ENCODE measurements at regions not wholly inside any gene's neighbourhood (a gene's known extent, or its start where the extent isn't known, plus 50 kb on each side); places are given as distances from the start of the nearest gene placed in this dataset.

DNA sequence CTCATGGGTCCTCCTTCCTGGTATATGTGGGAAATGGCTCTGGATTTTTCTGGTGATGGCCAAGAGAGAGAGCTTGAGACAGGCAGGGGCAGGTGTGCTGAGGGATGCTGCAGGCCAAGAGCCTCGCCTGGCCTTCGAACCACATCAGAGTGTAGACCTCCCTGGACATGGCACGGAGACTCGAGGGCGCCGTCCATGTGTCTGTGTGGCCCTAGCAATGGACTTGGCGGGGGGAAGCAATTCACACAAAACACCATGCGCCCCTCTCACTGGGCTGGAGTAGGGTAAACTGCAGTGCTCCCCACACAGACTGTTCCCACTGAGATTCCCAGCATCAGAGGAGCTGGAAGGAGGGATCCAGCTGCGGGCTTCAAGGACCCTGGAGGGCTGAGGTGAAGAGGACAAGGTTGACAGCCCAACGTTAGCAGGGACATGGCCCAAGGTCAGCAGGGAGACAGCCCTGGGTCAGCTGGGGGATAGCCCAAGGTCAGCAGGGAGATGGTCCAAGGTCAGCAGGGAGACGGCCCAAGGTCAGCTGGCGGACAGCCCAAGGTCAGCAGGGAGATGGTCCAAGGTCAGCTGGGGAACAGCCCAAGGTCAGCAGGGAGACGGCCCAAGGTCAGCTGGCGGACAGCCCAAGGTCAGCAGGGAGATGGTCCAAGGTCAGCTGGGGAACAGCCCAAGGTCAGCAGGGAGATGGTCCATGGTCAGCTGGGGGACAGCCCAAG is 75.4 kb upstream of the HDAC4 start:
- DNase-seq (no peak), ATAC-seq (no peak)
- no peak overlapping the region for H3K4me3 Mint-ChIP-seq
- peaks cover 7% of the 10 kb centered on the region for H3K4me1 Mint-ChIP-seq
- H3K9me3 ChIP-seq (ENCODE audit: control insufficient read depth, low read length, poor library complexity, severe bottlenecking), result no peaks in the 10 kb centered on the region
- H3K27me3 Mint-ChIP-seq, result peaks cover 23% of the 10 kb centered on the region
- H3K36me3 Mint-ChIP-seq (ENCODE audit: low read depth), result peaks cover 4% of the 10 kb centered on the region
- H3K27ac Mint-ChIP-seq, result no peak overlapping the region

DNA sequence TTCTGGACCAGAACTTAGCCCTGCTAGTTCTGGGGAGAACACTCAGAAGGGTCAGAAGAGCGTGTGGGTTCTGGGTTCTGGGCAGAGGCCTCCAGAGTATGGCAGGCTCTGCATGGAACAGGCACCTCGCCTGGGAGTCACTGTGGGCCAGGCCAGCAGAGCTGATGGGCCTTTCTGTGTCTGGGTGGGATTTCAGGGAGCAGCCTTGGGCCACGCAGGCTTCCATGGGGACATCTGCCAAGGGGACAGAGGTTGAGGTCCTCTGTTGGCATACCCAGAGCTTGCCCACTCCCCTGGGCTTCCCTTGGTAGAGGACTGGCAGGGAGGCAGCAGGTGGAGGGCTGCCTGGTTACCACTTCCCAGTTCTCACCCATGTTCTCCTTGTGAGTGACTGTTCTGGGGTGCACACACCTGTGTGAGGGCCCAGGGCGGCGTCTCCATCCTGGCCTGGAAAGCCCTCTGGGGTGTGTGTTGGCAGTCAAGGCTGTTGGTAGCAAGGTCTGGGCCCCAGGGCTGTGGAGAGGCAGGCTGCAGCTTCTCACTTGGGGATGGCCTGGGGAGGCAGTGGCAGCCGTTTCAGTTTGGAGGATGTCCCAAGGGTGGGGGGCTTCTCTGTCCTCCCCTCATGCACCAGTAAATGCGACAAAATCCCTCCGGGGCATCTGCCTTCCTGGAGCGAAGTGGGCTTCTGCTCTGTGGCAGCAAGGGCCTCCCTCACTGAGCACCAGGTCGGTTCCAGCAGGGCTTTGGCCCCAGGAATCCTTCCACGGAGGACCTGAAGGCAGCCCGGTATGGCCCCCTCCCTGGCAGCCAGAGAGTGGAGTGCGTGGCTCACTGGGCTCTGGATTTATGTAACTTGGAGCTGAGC is 74.6 kb upstream of the HDAC4 start:
- Mint-ChIP-seq H3K4me1 (peaks cover 7% of the 10 kb centered on the region), H3K4me3 (no peak overlapping the region), H3K27ac (no peak overlapping the region), H3K27me3 (peaks cover 22% of the 10 kb centered on the region), H3K36me3 (ENCODE audit: low read depth) (peaks cover 4% of the 10 kb centered on the region)
- ATAC-seq (no peak), DNase-seq (no peak)
- H3K9me3 ChIP-seq (ENCODE audit: control insufficient read depth, low read length, poor library complexity, severe bottlenecking), result no peaks in the 10 kb centered on the region

- Mint-ChIP-seq H3K36me3 (ENCODE audit: low read depth) (peaks cover 4% of the 10 kb centered on the region), H3K27ac (no peak overlapping the region), H3K4me3 (no peak overlapping the region), H3K27me3 (peaks cover 22% of the 10 kb centered on the region), H3K4me1 (peaks cover 7% of the 10 kb centered on the region)
- no peak for DNase-seq
- no peaks in the 10 kb centered on the region for H3K9me3 ChIP-seq (ENCODE audit: control insufficient read depth, low read length, poor library complexity, severe bottlenecking)
- ATAC-seq, result no peak
Measured at GRCh38 chr2:239473211-239473805, 72.5 kb upstream of the HDAC4 start.

DNA sequence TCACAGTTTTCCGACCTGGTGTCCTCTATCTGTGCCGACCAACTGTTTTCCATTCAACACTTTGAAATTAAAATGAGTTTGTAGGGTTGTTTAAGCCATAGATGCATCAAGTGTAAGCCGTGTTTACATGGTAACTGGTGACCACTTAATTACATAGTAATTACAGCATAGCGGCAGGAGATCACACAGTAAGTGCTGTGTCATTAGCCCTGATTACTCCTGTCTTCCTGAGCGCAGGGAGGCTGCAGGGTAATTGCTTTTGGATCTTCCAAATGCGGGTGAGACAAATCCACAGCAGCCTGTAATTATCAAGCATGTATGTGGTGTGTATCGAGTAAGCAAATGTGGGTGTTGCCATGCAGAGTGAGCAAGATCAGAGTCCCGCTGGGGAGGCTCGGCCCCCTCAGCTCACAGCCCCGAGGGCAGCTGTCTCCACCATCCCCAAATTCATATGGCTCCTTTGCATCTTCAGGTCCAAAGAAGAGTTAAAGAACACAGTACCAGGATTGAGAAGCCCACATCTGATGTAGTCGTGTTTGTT is 71.5 kb upstream of the HDAC4 start:
- no peak for ATAC-seq
- H3K36me3 Mint-ChIP-seq (ENCODE audit: low read depth), result peaks cover 4% of the 10 kb centered on the region
- H3K4me3 Mint-ChIP-seq, result no peak overlapping the region
- peaks cover 22% of the 10 kb centered on the region for H3K27me3 Mint-ChIP-seq
- H3K27ac Mint-ChIP-seq, result no peak overlapping the region
- peaks cover 7% of the 10 kb centered on the region for H3K4me1 Mint-ChIP-seq
- H3K9me3 ChIP-seq (ENCODE audit: control insufficient read depth, low read length, poor library complexity, severe bottlenecking), result no peaks in the 10 kb centered on the region
- DNase-seq, result no peak

DNA sequence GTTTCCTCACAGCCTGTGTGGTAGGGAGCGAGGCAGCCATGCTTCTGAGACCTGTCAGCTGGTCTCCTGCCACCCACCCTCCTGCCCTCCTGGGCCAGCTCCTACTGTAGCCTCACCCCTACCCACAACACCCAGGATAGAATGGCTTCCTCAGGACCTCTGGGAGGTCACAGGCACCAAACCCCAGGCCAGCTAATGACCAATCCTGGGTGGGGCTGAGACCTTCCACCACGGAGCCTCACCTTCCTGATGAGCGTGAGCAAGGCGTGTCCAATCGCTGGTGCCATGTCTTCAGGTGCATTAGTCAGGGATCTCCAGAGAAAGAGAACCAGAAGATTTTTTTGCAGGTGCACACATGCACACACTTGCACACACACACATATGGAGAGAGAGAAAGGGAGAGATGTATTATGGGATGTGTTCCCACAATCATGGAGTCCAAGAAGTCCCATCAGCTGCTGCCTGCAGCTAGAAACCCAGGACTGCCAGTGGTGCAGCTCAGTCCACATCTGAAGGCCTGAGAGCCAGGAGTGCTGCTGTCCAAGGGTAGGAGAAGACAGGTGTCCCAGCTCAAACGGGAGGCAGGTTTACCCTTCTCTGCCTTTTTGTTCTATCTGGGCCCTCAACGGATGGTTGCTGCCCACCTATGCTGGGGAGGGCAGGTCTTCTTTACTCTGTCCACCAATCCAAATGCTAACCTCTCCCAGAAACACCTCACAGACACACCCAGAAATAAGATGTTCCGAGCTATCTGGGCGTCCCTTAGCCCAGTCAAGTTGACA is 70.4 kb upstream of the HDAC4 start:
- ATAC-seq, result no peak
- H3K4me3 Mint-ChIP-seq, result no peak overlapping the region
- peaks cover 22% of the 10 kb centered on the region for H3K27me3 Mint-ChIP-seq
- H3K4me1 Mint-ChIP-seq, result peaks cover 7% of the 10 kb centered on the region
- no peaks in the 10 kb centered on the region for H3K9me3 ChIP-seq (ENCODE audit: control insufficient read depth, low read length, poor library complexity, severe bottlenecking)
- peaks cover 4% of the 10 kb centered on the region for H3K36me3 Mint-ChIP-seq (ENCODE audit: low read depth)
- no peak overlapping the region for H3K27ac Mint-ChIP-seq
- DNase-seq, result no peak

- no peak overlapping the region for H3K27ac Mint-ChIP-seq
- no peaks in the 10 kb centered on the region for H3K9me3 ChIP-seq (ENCODE audit: control insufficient read depth, low read length, poor library complexity, severe bottlenecking)
- ATAC-seq (no peak), DNase-seq (no peak)
- H3K4me1 Mint-ChIP-seq, result peaks cover 7% of the 10 kb centered on the region
- no peak overlapping the region for H3K4me3 Mint-ChIP-seq
- peaks cover 22% of the 10 kb centered on the region for H3K27me3 Mint-ChIP-seq
- H3K36me3 Mint-ChIP-seq (ENCODE audit: low read depth), result peaks cover 4% of the 10 kb centered on the region
Measured at GRCh38 chr2:239470151-239470900, 69.5 kb upstream of the HDAC4 start.

DNA sequence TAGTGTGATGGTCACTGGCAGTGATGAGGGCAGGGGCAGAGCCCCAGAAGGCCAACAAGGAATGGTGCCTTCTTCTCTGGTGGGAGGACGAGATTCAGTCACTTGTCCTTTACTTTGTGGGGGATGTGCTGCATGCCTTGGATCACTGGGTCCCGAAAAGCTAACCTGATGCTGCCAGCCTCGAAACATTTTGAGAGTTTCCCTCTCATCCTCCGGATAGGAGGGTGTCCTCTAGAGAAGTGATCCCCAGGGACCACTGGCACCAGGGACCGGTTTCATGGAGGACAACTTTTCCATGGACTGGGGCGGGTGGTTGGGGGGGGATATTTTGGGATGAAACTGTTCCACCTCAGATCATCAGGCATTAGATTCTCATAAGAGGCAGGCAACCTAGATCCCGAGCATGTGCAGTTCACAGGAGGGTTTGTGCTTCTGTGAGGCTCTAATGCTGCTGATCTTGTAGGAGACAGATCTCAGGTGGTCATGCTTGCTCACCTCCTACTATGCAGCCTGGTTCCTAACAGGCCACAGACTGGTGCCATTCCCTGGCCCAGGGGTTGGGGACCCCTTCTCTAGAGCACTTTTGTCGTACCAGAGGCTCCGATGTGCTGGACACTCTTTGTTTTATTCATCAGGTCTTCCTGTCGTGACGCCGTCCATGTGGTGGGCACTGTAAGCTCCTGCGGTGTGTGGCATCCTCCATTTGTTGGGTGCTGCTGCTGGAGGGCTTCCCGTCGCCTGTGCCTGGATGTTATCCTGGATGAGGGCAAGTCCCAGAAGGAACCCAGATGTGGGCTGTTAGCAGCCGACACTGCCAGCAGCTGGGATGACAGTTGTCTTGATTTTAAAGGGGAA is 68.5 kb upstream of the HDAC4 start:
- no peak for DNase-seq
- no peak overlapping the region for H3K27ac Mint-ChIP-seq
- H3K4me3 Mint-ChIP-seq, result no peak overlapping the region
- H3K4me1 Mint-ChIP-seq, result peaks cover 8% of the 10 kb centered on the region
- H3K27me3 Mint-ChIP-seq, result peaks cover 18% of the 10 kb centered on the region
- H3K9me3 ChIP-seq (ENCODE audit: control insufficient read depth, low read length, poor library complexity, severe bottlenecking), result no peaks in the 10 kb centered on the region
- peaks cover 4% of the 10 kb centered on the region for H3K36me3 Mint-ChIP-seq (ENCODE audit: low read depth)
- no peak for ATAC-seq

DNA sequence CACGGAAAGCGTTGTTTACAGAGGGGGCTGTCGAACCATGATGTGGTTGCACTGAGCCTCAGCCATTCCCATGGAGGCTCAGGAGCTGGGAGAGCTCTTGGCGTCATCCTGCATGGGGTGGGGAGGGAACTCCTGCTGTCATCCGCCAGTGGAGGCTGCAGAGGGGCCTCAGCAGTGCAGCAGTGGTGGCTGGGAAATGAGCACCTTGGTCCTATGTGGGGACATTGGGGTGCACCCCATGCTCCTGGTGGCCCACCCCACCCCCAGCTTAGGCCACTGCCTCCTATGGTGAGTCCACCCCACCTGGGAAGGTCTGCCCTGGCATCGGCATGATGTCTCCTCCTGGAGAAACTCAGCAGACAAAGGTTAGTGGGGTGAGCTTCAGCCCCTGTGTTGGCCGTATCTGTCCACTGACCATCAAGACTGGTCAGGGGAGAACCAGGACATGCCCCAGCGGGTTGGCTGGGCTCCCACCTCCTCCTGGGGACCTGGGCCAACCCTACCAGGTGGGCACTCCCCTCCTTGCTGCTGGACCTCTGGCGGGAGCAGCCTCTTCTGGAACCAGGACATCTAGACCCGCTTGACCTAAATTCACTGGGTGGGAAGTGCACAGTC is 67.8 kb upstream of the HDAC4 start:
- H3K36me3 Mint-ChIP-seq (ENCODE audit: low read depth), result peaks cover 4% of the 10 kb centered on the region
- H3K4me3 Mint-ChIP-seq, result no peak overlapping the region
- H3K27me3 Mint-ChIP-seq, result peaks cover 14% of the 10 kb centered on the region
- no peaks in the 10 kb centered on the region for H3K9me3 ChIP-seq (ENCODE audit: control insufficient read depth, low read length, poor library complexity, severe bottlenecking)
- no peak for ATAC-seq
- no peak for DNase-seq
- H3K4me1 Mint-ChIP-seq, result peaks cover 6% of the 10 kb centered on the region
- no peak overlapping the region for H3K27ac Mint-ChIP-seq

DNA sequence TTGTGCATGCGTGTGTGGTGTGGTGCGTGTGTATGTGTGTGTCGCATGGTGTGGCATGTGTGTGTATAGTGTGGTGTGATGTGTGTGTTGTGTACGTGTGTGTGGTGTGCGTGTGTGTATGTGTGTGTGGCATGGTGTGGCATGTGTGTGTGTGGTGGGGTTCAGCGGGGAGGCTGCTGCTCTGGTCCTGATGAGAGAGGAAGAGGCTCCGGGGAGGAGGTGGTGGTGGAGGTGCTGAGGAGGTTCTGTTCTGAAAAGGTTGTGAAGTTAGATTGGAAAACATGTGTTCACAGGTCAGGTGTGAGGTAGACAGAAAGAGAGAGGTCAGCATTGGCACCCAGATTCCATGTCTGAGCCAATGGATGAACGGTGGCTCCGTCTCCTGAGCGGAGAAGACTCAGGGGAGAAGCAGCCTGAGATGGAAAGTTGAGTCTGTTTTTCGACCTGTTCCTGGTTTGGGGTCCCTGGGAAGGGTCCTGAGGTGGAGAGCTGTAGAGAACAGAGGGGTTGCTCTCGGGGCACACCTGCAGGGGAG is 67.2 kb upstream of the HDAC4 start:
- ATAC-seq, result no peak
- peaks cover 6% of the 10 kb centered on the region for H3K4me1 Mint-ChIP-seq
- DNase-seq, result no peak
- no peaks in the 10 kb centered on the region for H3K9me3 ChIP-seq (ENCODE audit: control insufficient read depth, low read length, poor library complexity, severe bottlenecking)
- peaks cover 2% of the 10 kb centered on the region for H3K36me3 Mint-ChIP-seq (ENCODE audit: low read depth)
- H3K27me3 Mint-ChIP-seq, result peaks cover 15% of the 10 kb centered on the region
- no peak overlapping the region for H3K27ac Mint-ChIP-seq
- H3K4me3 Mint-ChIP-seq, result no peak overlapping the region

DNA sequence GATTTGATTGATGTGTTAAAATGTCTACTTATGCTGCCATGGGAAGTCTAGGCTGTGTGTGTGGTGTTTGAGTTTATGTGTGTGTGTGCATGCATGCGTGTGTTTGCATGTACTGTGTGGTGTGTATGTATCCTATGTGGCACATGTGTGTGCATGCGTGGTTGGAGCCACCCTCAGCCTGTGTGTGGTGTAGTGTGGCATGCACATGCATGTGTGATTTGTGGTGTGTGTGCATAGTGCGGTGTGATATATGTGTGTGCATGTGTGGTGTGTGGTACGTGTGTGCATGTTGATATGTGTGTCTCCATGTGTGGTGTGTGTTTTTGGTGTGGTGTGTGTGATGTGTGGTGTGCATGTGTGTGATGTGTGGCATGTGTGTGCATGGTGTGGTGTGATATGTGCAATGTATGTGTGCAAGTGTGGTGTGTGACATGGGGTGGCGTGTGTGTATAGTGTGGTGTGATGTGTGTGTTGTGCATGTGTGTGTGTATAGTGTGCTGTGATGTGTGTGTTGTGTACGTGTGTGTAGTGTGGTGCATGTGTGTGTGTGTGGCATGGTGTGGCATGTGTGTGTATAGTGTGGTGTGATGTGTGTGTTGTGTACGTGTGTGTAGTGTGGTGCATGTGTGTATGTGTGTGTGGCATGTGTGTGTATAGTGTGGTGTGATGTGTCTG is 66.6 kb upstream of the HDAC4 start:
- no peak overlapping the region for H3K27ac Mint-ChIP-seq
- DNase-seq (no peak), ATAC-seq (no peak)
- no peaks in the 10 kb centered on the region for H3K36me3 Mint-ChIP-seq (ENCODE audit: low read depth)
- no peak overlapping the region for H3K4me3 Mint-ChIP-seq
- H3K9me3 ChIP-seq (ENCODE audit: control insufficient read depth, low read length, poor library complexity, severe bottlenecking), result no peaks in the 10 kb centered on the region
- peaks cover 11% of the 10 kb centered on the region for H3K27me3 Mint-ChIP-seq
- peaks cover 2% of the 10 kb centered on the region for H3K4me1 Mint-ChIP-seq

DNA sequence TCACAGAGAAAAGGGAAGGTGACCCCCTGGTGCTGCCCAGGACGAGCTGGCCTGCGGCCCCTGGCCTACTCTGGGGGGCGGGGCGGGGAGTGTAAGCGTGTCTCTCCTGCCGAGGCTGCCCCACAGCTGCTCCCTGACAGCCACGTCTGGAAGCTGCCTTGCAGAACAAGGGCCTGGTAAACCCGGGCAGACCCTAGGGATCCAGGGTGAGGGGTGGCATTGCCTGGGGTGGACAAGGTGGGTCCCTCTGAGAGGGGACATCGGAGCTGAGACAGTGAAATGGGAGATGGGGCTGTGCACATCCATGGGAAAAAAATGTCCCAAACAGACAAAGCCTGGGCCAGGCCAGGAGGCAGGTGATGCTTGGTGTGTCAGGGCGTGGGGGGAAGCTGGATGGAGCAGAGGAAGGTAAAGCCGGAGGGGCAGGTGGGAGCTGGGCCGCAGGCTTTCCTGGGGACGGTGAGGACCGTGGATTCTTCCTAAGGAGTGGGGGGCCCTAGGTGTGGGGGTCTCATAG is 66.0 kb upstream of the HDAC4 start:
- no peak overlapping the region for H3K27ac Mint-ChIP-seq
- ATAC-seq, result no peak
- peaks cover 13% of the 10 kb centered on the region for H3K27me3 Mint-ChIP-seq

More for the DNA sequence above, 66.0 kb upstream of the HDAC4 start:
- no peaks in the 10 kb centered on the region for H3K36me3 Mint-ChIP-seq (ENCODE audit: low read depth)
- peaks cover 2% of the 10 kb centered on the region for H3K4me1 Mint-ChIP-seq
- no peak for DNase-seq
- H3K4me3 Mint-ChIP-seq, result no peak overlapping the region
- no peaks in the 10 kb centered on the region for H3K9me3 ChIP-seq (ENCODE audit: control insufficient read depth, low read length, poor library complexity, severe bottlenecking)

Measured in T-helper 17 cell (primary cell).